Brain pericyte (primary cell): ENCODE measurements at regions not wholly inside any gene's neighbourhood (a gene's known extent, or its start where the extent isn't known, plus 50 kb on each side); places are given as distances from the start of the nearest gene placed in this dataset.

Experiments used
- DNase-seq: peaks from one replicate; pipeline ENCODE4 v3.0.0-alpha.2; 2012; ENCODE audit warnings: low read depth, low spot score

DNA sequence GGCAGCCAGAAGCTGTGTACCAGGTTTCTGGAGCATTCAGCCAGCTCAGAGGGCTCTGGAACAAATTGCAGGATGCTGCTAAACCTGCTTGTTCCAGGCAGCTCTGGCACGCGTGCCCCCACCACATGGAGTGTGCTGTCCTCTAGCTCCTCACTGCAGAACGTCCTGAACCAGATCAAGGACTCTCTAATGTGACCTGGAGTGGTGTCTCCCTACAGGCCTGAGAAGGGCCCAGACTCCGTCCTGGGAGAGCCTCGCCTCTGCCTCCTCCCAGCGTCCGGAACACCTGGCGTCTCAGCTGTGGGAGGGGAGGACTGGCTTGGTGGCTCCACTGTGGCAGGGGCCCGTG, 115.6 kb upstream of the GPC1 start:
- DNase-seq = no peak

DNA sequence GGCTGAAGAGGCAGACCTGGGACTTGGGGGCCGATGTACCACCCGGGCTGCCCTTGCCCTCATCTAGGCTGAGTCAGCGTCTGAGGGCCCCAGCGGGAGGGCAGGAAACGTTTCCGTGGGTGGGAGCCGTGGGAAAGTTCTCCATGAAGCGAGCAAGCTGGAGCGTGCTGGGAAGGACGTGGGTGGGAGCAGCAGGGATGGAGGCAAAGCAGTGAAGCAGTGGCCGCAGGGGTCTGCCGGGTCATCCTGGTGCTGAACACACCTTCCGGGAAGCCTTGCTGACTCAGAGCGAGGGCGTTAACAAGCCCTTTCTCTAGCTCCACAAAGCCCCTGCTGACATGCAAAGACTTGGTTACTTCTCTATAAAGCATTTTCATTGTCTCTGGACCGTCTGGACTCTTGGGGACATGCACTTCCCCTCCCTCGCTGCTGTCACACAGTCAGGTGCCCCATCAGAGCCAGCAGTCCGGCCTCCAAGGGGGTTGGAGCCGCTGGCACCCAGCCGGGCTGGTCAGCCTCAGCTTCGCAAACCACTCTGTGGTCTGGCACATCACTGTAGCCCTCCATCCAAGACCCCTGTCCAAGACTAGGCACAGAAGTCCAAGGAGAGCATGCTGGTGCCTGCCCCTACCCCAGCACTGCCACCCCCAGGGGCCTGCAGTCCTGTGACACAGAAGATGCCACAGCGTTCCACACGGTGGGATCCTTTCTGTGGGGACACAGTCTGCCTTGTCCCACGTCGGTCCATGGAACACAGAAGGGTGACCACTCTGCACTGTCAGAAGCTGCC, 115.1 kb upstream of the GPC1 start:
- peak; percentile 95 for DNase-seq

DNA sequence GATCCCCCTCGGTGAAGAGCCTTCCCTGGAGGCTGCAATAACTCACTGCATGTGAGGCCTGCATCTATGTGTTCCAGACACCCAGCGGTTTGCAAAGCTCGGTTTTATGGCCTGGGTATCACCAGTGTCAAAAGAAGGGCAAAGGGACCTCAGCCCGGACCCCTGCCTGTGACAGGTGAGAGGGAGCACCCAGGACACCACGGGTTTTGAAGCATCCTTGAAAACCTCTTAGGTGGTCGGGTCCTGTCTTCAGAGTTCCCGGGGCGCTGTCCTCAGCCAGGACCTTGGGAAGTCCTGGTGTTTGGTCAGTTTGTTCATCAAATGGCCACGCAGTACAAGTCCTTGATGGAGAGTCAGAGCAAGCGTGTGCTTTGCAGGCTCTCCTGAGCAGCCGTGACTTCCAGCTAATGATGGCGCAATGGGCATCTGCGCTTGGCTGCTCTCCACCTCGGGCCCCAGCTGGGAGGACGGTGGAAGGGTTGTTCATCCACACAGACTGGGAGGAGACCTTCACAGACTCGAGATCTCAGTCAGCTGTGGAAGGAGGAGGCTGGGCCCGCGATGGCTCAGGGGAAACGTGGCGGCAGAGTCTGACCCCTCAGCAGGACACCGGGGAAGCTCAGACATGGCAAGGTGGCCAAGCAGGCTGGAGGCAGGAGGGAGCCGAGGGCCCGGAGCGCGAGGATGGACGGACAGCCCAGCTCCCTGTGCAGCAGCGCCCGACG, 113.1 kb upstream of the GPC1 start:
- DNase-seq = no peak

DNA sequence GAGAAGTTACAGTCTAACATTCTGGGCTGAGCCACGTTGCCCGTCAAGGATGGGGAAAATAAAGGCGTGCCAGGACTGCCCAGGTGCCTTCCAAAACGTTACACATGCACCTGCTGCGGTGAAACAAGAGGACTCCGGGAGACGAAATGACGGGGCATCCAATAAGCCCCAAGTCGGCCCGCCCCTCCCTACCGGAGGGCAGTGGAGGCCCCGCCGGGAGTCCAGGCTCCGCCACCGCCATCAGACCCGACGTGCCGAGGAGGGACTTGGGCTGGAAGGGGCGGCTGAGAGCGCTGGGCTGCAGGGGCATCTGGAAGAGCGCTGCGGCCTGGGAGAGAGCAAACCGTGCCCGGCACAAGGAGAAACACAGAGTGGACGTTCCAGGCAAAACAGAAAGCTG, 112.5 kb upstream of the GPC1 start:
- DNase-seq = no peak

DNA sequence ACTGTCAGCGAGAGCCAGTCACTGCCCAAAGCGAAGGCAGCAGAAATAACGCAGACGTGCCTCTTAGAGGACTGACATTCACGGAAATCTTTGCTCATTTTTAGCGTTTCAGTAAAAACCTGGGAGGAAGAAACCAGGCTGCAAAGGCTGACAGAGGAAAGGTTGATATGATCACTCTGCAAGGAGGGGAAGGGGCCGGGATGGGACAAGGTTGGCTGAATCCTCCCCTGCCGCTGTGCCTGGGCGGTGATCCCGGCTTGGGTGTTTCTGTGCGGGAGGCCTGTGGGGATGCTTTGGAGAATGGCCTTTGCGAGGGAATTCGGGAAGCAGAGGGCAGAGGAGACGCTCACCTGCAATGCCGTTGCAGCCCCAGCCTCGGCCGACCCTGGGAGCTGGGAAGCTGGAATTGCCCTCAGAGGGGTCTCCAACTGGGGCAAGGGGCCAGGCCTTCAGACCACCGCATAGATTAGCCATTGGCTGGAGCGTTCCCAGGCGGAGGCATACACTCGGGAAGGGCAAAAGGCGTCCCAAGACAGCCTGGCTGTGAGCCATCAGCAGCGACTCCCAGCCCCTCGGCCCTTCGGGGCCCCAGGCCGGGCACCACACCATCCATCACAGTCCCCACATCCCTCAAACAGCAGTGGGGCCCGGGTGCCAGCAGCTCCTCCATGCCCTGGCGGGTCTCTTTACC, 111.7 kb upstream of the GPC1 start:
- DNase-seq = no peak

DNA sequence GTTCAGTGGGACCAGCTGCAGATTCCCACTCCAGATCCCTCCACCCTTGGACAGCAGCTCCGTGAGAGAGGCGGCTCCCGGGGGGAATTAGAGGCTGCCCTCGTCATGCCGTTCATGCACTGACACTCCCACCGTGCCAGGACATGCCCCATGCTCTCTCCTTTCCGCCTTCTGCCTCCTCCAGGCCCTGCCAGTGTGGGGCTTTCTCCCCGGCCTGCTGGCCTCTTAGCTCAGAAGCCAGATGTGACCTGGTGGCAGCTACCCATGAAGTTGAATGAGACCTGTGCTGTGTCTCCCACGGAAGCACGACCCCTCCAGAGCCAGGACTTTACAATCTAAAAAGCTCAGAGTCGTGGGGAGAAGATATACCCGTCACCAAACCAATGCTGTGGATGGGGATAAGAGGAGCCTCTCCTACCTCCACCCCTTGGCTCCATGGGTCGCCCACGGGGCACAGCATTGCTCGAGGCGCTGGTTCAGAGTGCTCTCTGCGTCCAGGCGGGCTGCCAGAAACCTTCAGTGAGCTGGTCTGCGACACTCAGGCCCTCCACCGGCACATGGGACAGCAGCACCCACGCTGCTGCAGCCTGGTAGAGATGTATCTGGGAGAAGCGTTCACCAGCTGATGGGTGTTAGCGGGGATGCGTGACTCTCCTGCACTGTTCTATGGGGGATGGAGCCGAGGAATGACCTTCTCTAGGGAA, 111.0 kb upstream of the GPC1 start:
- DNase-seq = no peak

DNA sequence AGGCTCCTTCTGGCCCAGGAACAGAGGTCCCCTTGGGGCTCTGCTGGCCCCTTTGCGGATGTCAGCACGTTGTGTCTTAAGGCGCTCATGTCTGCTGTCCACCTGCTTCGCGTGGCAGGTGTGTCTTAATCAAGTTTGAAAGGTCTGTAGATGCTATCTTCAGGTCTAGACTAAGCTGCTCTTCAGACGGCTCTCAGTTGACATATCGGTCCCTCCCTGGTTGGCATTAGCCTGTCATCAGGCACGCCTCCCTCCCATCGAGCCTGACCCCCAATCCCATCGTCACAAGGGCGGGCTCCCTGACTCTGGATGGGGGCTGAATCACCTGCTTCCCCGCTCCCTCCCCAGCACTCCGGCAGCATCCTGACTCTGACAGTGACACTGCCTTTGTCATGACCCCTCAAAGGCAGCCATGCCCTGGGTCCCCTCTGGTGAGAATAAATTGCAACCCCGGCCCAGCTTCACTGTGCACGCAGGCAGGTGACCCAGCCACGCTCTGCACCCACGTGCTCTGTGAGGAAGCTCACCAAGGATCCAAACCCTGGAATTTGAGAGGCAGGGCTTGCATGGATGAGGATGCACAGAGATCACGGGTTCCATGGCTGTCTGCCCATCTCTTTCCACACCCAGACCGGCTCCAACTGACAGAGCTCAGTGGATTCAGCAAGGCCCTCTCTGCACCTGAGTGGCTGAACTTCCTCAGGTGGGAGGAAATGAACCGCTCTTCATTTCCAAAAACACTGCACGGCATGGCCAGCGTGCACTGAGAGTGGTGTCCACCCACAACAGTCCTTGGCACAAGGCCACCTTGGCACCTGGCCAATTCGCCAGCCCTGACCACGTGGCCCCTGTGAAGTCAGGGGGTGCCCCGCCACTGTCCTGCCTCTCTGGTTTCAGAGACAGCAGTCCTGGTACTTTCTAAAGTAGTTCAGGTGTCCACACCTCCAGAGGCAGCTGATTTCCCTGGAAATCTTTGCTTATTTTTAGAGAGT, 110.2 kb upstream of the GPC1 start:
- no peak for DNase-seq

DNA sequence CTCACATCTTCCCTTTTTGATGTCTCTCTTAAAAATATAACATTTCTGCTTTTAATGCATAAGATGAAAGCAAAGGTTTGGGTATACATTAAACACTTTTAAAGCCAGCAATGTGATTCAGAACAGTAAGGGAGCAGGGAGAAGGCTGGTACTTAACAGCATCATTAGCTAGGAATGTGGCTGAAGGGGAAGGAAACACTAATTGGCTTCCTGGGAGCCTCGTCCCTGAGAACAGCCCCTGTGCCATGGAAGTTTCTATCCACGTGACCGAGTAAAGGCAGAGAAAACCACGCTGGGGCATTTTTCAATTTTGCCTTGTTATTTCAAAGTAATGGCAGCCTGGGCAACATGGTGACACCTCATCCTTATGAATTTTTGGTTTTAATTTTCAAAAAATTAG, 109.2 kb upstream of the GPC1 start:
- no peak for DNase-seq

DNA sequence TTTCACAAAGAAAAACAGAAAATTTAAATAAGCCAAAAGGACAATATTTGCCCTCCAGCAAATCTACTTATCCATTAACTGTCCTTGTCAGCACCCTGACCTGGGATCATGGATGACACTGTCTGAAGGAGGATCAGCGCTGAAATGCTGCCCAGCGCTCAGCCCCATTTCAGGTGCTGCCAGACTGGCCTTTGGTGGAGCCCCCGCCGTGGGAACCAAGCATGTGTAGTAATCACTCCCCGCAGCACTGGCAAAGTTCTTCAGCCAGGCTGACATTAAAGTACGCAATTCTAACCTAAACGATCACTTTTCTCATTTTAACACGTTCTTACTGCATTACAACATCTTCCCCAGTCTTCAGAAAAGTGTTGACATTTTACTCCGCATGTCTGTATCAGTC, 108.6 kb upstream of the GPC1 start:
- no peak for DNase-seq

DNA sequence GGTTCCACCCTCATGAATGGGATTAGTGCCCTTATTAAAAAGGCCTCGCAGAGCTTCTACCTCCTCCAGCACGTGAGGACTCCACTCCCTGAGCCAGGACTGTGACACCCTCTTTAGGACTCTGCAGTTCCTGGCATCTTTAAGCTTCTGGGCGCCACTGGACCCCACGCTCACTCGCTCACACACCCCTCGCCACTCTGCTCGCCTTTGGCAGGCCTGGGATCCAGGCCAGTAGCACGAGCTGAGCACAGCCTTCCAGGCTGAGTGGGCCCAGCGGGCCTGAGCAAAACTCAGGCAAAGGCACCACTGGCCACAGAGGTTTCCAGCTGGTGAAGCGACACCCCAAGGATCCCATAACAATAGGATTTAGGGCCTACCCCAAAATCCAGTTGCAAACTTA, 107.9 kb upstream of the GPC1 start:
- DNase-seq = no peak

DNA sequence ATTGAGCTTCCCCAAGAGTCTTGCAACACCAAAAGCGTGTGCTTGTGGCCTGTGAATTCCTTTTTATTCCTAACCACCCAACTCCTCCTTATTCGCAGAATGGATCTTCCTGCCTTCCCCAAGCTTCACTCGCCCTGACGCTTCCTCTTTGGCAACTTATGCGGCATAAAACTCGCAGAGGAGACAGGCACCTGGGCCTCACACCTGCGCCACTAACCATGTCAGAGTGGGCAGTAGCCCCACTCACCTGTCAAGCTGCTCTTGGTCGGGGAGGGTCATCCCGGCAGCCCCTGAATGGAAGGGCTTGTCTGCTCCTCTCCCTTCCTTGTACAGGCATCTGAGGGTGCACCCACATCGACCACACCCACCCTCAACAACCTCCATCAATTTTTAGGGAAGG, 106.9 kb upstream of the GPC1 start:
- DNase-seq = no peak

DNA sequence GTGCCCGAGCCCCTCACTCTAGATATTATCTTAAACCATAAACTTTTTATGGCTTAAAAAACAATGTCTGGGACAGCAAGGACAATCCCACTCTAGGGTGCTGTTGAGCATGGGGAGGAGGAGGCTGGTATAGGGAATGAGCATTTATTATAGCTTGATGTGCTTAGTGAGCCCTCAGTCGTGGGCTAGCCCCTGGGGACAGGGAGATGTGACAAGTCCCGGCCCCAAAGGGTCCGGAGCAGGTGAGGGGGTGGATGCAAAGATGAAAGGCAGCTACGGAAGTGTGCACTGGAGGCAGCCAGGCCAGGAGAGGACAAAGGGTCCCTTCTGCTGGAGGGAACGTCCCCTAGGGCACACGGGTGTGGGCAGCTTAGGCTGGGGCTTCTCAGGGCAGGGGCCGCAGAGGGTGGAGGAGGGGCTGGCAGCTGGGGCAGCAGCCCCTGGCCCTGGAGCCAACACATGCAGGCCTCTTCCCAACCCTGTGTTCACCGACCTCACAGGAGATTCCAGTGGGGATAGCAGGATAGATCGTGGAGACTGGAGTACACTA, 106.3 kb upstream of the GPC1 start:
- DNase-seq = no peak

DNA sequence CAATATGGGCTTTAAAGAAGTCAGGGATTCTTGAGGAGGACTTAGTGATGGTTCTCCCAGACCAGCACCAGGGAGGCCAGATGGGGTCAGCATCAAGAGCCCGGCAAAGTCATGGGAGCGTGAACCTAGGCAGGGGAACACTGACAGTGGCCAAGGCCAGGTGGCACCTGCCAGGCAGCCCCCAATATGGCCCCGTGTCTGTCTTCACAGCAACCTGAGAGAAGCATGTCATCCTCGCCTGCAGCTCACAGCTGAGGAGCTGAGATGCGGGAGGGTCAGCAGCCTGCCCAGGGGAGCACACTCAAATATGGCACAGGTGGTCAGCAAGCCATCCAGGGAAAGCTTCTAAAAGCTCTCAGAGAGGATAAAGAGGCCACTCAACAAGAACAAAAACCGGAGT, 105.7 kb upstream of the GPC1 start:
- no peak for DNase-seq

DNA sequence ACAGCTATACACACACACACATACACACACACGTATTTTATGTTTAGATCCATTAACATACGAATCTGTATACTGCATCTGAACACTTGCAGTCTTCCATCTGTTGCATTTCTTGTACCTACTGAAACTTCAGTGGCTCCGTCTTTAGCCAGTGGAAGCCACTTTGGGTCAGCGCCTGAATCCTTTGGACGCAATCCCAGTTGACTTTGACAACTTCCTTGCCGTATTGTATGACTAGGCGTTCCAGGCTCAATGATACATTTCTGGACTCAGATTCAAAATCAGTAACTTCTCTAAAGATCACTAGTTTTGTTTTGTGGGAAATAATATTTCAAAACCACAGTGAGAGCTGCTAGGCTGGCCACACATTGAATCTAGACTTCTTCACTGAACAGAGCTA, 101.5 kb upstream of the GPC1 start:
- no peak for DNase-seq

DNA sequence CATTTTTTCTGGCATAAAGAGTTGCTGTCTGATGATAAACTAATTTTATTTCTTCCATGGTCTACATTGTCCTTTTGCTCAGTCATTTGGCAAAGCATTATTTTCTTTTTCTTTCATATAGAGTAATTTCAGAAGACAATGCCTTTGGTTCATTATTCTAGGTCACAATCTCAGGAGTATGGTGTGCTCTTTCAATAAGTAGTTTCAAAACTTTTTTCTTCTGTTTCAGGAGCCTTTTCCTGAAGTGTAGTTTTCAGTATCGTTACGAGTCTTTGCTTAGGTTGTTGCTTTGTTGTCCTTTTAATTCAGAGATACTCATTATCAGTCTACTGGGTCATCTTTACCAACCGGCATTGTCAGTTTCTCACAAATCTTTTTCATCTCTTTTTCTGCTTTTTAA, 100.4 kb upstream of the GPC1 start:
- DNase-seq = no peak

DNA sequence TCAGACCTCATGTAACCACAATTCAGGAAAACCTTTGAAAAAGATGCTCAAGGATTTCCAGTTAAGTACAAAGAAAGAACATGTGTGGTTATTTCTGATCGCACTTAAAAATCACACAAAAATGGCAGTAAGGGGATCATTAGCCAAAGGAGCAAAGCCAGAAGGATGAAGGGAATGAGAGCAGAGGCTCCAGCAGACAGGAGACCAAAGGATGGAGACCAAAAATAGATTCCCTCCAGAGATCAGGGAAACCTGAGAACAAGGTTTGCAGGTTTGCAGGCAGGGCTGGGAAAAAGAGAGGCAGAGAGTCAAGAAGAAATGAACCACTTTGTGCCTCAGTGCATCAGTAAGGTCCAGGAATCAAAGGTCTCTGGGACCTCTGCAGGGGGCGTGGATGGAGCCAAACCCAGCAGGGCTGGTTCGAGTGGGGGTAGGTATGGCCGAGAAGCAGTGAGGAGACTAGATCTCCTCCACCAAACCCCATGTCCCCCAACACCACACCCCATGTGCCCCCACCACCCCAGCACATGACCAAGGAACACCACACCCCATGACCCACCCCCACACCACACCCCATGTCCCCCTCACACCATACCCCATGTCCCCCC, 98.5 kb upstream of the GPC1 start:
- DNase-seq = no peak

DNA sequence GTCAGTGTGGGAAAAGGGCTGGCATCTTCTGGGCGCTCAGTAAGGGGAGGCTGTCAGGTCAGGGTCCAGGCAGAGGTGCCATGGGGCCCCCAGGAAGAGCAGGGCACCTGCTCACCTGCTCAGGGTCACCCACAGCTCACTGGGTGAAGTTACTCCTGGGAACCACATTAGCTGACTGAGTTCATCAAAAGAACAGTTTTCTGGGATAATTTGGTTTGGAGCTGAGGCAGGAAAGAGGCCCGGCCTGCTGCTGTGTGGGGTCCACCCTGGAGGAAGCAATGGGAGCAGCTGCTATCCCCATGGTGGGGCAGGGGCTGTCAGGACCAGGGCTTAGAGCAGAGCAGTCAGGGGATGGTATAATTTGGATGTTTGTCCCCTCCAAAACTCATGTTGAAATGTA, 97.2 kb upstream of the GPC1 start:
- DNase-seq = no peak

DNA sequence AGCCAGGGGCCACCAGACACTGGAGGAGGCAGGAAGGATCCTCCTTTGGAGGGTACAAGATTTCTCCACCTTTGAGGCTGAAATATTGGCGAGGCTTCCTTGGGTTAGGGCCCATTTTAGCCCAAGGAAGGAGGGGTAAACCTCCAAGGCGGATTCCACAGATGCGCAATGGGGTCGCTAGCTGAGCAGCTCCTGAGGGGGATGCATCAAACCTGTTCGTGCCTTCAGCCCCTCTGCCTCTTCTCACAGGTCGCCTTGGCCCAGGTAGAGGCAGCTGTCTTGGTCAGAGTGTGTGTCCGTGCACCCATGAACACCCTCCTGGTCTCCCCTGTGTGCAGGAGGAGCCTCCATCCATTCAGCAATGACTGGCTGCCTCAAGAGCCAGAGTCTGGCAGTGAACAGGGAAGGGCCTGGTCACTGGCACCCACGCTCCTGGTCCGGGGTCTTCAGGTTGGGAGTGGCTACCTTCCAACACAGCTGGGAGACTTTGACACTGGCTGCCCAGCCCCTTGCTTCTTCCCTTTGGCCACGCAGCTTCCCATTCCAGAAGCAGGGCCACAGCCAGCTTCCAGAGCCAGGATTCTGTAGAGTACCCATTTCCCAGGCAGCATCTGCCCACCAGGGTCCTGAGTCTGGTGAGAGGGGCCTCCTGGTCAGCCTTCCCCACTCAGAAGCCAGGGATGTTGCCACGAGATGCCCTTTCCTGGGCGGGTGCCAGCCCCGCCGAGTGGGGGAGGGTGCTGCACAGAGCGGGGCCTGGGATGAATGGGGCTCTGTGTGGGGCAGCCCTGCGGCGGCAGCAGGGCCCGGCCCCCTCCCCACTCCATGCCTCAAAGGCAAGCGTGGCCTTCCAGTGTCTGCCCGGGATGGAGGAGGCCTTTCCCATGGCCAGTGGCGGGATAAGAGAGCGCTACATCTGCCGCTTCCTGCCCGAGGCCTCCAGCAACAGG, 95.8 kb upstream of the GPC1 start:
- DNase-seq = no peak

DNA sequence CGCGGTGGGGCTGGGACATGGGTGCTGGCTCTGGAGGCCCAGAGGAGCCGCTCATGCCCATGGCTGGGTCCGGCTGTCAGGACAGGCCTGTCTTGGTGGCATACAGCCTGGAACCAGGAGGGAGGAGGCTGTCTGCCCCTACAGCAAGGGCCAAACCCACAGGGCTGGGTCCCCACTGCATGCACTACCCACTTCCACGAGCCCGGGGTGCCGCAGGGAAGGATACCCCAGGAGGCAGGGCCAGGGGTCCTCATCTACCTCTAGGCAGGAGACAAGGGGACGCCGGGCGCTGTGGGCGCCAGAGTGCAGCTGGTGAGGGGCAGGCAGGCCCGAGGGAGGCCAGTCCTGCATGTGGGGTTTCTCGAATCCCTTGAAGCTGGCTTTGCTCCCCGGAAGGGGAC, 95.1 kb upstream of the GPC1 start:
- DNase-seq = no peak
